Right cardiac atrium (tissue), 5 donors: ENCODE measurements at regions not wholly inside any gene's neighbourhood (a gene's known extent, or its start where the extent isn't known, plus 50 kb on each side); places are given as distances from the start of the nearest gene placed in this dataset.

Experiments
- ATAC-seq, 2 donors: fragments of 200-7000 bp; cut with Tn5 transposase; one replicate each; pipeline versions ENCODE4 v1.8.0 to v1.9.1; 2020; ENCODE audit warnings: moderate library complexity in 2 of 2, mild to moderate bottlenecking in 1 of 2
- DNase-seq, 3 donors: peaks; one replicate each; pipeline ENCODE4 v3.0.0-alpha.2; 2020
- H3K27ac ChIP-seq: one replicate; pipeline ENCODE4 v1.5.1; 2013; ENCODE audit warnings: mild to moderate bottlenecking, low read length, control low read depth, moderate library complexity
- H3K27me3 ChIP-seq: one replicate; pipeline ENCODE4 v1.6.1; 2013; ENCODE audit not compliant: control insufficient read depth, insufficient read depth
- H3K4me1 ChIP-seq: one replicate; pipeline ENCODE4 v1.6.1; 2013; ENCODE audit warnings: low read length; ENCODE audit not compliant: control insufficient read depth, insufficient read depth
- H3K4me3 ChIP-seq: one replicate; pipeline ENCODE4 v1.5.1; 2013; ENCODE audit warnings: low read length, control low read depth
- H3K9me3 ChIP-seq: one replicate; pipeline ENCODE4 v1.6.1; 2013; ENCODE audit warnings: low read length; ENCODE audit not compliant: control insufficient read depth
- WGBS: extraction: QIAGEN DNeasy Blood & Tissue Kit; methylation state at CpG from one replicate; pipeline ENCODE4 v1.1.7; 2013; 5-methylcytosine and 5-hydroxymethylcytosine counted together
- intact Hi-C, 4 donors: fragments of 100-400 bp; cut with DNase I; formaldehyde crosslinking; loops; one replicate each; pipeline versions ENCODE4 v1.11.0 to v1.14.0; 2022 to 2023
- donor health status: healthy with polysubstance abuse.
- donor health status: DM: no; HTN: yes; CAD: no.
- donor health status: DM: no; HTN: no; CAD: no.
- donor health status: DM: no; HTN: yes; CAD: no; lungs with severe emphysema.
- donor health status: DM: yes; HTN: yes; CAD: no.

- DNase-seq (no peak), ATAC-seq (no peak)
- Histone ChIP-seq H3K4me3 (no peak overlapping the region), H3K4me1 (peaks cover 4% of the 10 kb centered on the region), H3K9me3 (no peaks in the 10 kb centered on the region), H3K27ac (no peak overlapping the region), H3K27me3 (no peaks in the 10 kb centered on the region)
- intact Hi-C loops = no loop called here
- WGBS = 75% methylated on average over 5 of the region's 5 CpGs
Observed at GRCh38 chr6:43942011-43942442, 172.0 kb downstream of the VEGFA start.

- ATAC-seq (no peak), DNase-seq (no peak)
- no peak overlapping the region for H3K4me3 ChIP-seq
- 89% methylated on average over 5 of the region's 5 CpGs for WGBS
- intact Hi-C loops = no loop called here
- H3K9me3 ChIP-seq = no peaks in the 10 kb centered on the region
- peaks cover 6% of the 10 kb centered on the region for H3K4me1 ChIP-seq
- no peaks in the 10 kb centered on the region for H3K27me3 ChIP-seq
- no peak overlapping the region for H3K27ac ChIP-seq
Observed at GRCh38 chr6:43941174-43941573, 171.2 kb downstream of the VEGFA start.

GRCh38 chr6:43940393-43941087 is 170.5 kb downstream of the VEGFA start:
- no peaks in the 10 kb centered on the region for H3K27me3 ChIP-seq
- H3K9me3 ChIP-seq = no peaks in the 10 kb centered on the region
- DNase-seq (no peak), ATAC-seq (no peak)
- no peak overlapping the region for H3K4me3 ChIP-seq
- no peak overlapping the region for H3K27ac ChIP-seq
- intact Hi-C loops = no loop called here
- 90% methylated on average over 10 of the region's 10 CpGs for WGBS
- H3K4me1 ChIP-seq = peaks cover 6% of the 10 kb centered on the region

GRCh38 chr6:43940071-43940392 is 170.0 kb downstream of the VEGFA start:
- intact Hi-C loops = no loop called here
- ATAC-seq = no peak
- WGBS = 76% methylated on average over 2 of the region's 2 CpGs

GRCh38 chr6:43939281-43940070 is 169.5 kb downstream of the VEGFA start:
- ATAC-seq = no peak
- no peak overlapping the region for H3K4me3 ChIP-seq
- WGBS = 81% methylated on average over 15 of the region's 15 CpGs
- no peak for DNase-seq
- H3K9me3 ChIP-seq = no peaks in the 10 kb centered on the region
- no peaks in the 10 kb centered on the region for H3K27me3 ChIP-seq
- H3K27ac ChIP-seq = no peak overlapping the region
- intact Hi-C loops = no loop called here
- H3K4me1 ChIP-seq = peaks cover 6% of the 10 kb centered on the region

More at GRCh38 chr6:43940071-43940392, 170.0 kb downstream of the VEGFA start:
- Histone ChIP-seq H3K9me3 (no peaks in the 10 kb centered on the region), H3K4me3 (no peak overlapping the region), H3K27ac (no peak overlapping the region), H3K4me1 (peaks cover 6% of the 10 kb centered on the region), H3K27me3 (no peaks in the 10 kb centered on the region)
- no peak for DNase-seq

- ATAC-seq (peak in 1 of 2 donors; percentile 5), DNase-seq (no peak)
- Histone ChIP-seq H3K4me3 (no peak overlapping the region), H3K4me1 (peaks cover 6% of the 10 kb centered on the region), H3K27me3 (no peaks in the 10 kb centered on the region), H3K27ac (no peak overlapping the region), H3K9me3 (no peaks in the 10 kb centered on the region)
- WGBS = 80% methylated on average over 18 of the region's 18 CpGs
- intact Hi-C loops = no loop called here
Observed at GRCh38 chr6:43938178-43939105, 168.4 kb downstream of the VEGFA start.

GRCh38 chr6:43937236-43938177 is 167.5 kb downstream of the VEGFA start:
- no peak overlapping the region for H3K4me3 ChIP-seq
- ATAC-seq (peak in 1 of 2 donors; percentile 14), DNase-seq (peak in 1 of 3 donors; percentile 15)
- peaks cover 6% of the 10 kb centered on the region for H3K4me1 ChIP-seq
- H3K27me3 ChIP-seq = no peaks in the 10 kb centered on the region
- no peaks in the 10 kb centered on the region for H3K9me3 ChIP-seq
- intact Hi-C loops = no loop called here
- WGBS = 65% methylated on average over 7 of the region's 7 CpGs
- H3K27ac ChIP-seq = no peak overlapping the region

GRCh38 chr6:43936476-43936875 is 166.5 kb downstream of the VEGFA start:
- H3K4me1 ChIP-seq = peaks cover 6% of the 10 kb centered on the region
- intact Hi-C loops = no loop called here
- no peaks in the 10 kb centered on the region for H3K27me3 ChIP-seq
- no peak for ATAC-seq
- no peaks in the 10 kb centered on the region for H3K9me3 ChIP-seq
- DNase-seq = peak in 1 of 3 donors; percentile 32
- no peak overlapping the region for H3K27ac ChIP-seq
- no peak overlapping the region for H3K4me3 ChIP-seq
- WGBS = 57% methylated on average over 9 of the region's 9 CpGs

GRCh38 chr6:43935921-43936439 is 166.0 kb downstream of the VEGFA start:
- Histone ChIP-seq H3K4me1 (peaks cover 6% of the 10 kb centered on the region), H3K9me3 (no peaks in the 10 kb centered on the region), H3K4me3 (no peak overlapping the region), H3K27ac (no peak overlapping the region), H3K27me3 (no peaks in the 10 kb centered on the region)
- peak in 1 of 3 donors; percentile 19 for DNase-seq
- intact Hi-C loops = no loop called here
- ATAC-seq = no peak
- WGBS = 72% methylated on average over 4 of the region's 4 CpGs
